Lower leg skin (tissue), 4 donors: ENCODE measurements at regions not wholly inside any gene's neighbourhood (a gene's known extent, or its start where the extent isn't known, plus 50 kb on each side); places are given as distances from the start of the nearest gene placed in this dataset.

ENCODE experiments used
- DNase-seq, 2 donors: peaks; one replicate each; pipeline ENCODE4 v3.0.0-alpha.2; 2019; ENCODE audit warnings: low spot score in 2 of 2
- H3K4me3 ChIP-seq: fragments of 200-600 bp; sonication (generic); 2 replicates; pipeline ENCODE4 v1.5.1; 2017; ENCODE audit warnings: mild to moderate bottlenecking, low read depth; ENCODE audit not compliant: poor library complexity, severe bottlenecking
- POLR2A ChIP-seq, 2 donors: fragments of 450-650 bp; IDR thresholded peaks; one replicate each; pipeline ENCODE4 v1.6.1; 2016 to 2017; ENCODE audit warnings: antibody characterized with exemption in 2 of 2, mild to moderate bottlenecking in 1 of 2, moderate library complexity in 1 of 2
- WGBS, 2 donors: methylation state at CpG; one replicate each; pipeline ENCODE4 v1.1.5; 2018; 5-methylcytosine and 5-hydroxymethylcytosine counted together
- intact Hi-C: fragments of 100-400 bp; cut with DNase I; formaldehyde crosslinking; loops from one replicate; pipeline ENCODE4 v1.15.0; 2023; ENCODE audit warnings: low total_unique reads
- TF ChIP-seq, protein P1 (sequence below), 3 donors: fragments of 450-650 bp; IDR thresholded peaks; one replicate each; pipeline ENCODE4 v1.5.1; 2016; ENCODE audit warnings: antibody characterized with exemption in 3 of 3, mild to moderate bottlenecking in 3 of 3, moderate library complexity in 2 of 3

DNA sequence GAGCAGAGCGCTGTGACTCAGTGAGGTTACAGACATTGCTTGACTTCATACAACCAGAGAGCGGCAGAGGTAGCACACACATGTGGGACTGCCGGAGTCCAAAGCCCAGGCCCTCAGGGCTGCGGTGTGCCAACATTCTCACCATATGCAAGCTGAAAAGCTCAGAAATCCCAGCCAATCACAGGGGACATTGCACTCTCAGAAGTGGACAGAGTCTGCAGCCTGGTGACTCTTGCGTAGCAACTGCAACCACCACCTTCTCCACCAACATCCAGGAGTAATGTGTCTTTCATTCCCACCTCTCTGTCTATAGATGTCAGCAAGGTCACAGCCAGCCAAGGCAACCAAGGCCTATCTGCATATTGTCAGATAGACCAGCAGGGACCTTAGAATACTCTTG lies 158.1 kb downstream of the TTC32 start:
- DNase-seq = peak in 1 of 2 donors; percentile 69
- H3K4me3 ChIP-seq = no peak overlapping the region
- TF ChIP-seq, protein P1, sequence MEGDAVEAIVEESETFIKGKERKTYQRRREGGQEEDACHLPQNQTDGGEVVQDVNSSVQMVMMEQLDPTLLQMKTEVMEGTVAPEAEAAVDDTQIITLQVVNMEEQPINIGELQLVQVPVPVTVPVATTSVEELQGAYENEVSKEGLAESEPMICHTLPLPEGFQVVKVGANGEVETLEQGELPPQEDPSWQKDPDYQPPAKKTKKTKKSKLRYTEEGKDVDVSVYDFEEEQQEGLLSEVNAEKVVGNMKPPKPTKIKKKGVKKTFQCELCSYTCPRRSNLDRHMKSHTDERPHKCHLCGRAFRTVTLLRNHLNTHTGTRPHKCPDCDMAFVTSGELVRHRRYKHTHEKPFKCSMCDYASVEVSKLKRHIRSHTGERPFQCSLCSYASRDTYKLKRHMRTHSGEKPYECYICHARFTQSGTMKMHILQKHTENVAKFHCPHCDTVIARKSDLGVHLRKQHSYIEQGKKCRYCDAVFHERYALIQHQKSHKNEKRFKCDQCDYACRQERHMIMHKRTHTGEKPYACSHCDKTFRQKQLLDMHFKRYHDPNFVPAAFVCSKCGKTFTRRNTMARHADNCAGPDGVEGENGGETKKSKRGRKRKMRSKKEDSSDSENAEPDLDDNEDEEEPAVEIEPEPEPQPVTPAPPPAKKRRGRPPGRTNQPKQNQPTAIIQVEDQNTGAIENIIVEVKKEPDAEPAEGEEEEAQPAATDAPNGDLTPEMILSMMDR (IDR thresholded peaks at IDR 0.05) = no peak
- no peak for TF ChIP-seq POLR2A (IDR thresholded peaks at IDR 0.05)
- intact Hi-C loops = no loop called here
- 94 to 96% methylated on average over 5 of the region's 5 CpGs for WGBS, 2 donors

DNA sequence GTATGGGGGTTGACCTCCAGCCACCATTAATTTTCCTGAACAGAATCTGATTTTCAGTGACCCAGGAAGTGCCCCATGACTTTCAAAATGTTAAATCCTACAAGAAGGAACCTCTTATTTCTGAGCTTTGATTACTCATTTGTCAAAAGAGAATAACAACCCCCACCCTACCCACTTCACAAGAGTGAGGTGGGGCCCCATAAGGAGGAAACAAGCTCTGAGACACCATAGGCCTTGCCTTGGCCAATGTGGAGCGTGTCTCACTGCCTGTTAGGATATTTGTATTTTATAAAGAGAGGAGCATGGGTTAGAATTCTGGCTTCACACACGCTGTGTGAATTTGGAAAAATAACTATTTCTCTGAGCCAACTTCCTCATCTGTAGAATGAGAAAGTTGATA lies 158.9 kb downstream of the TTC32 start:
- intact Hi-C loops = no loop called here
- TF ChIP-seq, protein P1 (IDR thresholded peaks at IDR 0.05) = no peak
- no peak for TF ChIP-seq POLR2A (IDR thresholded peaks at IDR 0.05)
- no peak for DNase-seq
- WGBS, 2 donors = 68 to 90% methylated on average over 2 of the region's 2 CpGs
- H3K4me3 ChIP-seq = no peak overlapping the region

DNA sequence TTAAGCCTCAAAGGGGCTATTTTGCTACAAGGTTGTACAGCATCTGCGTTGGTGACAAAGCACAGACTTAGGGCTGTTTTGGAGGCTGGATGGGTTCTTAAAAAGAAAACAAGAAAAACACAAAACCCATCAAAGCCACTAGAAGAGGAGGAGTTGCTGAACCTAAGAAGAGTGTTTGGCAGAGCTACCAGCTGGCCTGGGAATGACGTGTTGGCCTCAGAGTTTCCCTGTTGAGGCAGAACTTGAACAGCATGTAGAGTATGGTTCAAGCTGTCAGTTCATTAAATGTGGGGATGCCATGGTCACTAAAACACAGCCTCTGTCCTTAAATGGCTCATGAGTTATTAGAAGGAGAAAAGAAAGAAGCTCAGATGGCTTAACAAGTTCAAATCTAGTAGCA lies 162.5 kb downstream of the TTC32 start:
- no peak overlapping the region for H3K4me3 ChIP-seq
- TF ChIP-seq POLR2A (IDR thresholded peaks at IDR 0.05) = no peak
- TF ChIP-seq, protein P1 (IDR thresholded peaks at IDR 0.05) = no peak
- peak in 1 of 2 donors; percentile 32 for DNase-seq
- intact Hi-C loops = no loop called here
- WGBS, 2 donors = 47 to 67% methylated on average over 2 of the region's 2 CpGs

DNA sequence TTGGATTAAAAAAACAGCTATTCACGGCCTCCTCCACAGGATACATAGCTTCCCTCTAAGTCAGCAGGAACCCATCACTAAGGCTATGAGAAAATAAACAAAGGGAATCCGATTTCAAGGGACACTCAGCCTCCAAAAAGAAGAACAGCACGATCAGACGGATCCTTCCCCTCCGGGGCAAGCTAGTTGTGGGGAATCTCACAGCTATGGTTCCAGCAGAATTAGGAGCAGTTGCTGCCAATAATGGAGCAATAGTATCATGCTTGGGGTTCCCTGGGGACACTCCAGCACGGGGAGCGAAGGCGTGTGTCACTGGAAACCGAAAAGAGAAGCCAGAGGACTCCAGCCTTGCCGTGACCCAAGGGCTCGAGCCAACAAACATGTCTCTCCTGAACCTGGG lies 163.1 kb downstream of the TTC32 start:
- no peak overlapping the region for H3K4me3 ChIP-seq
- DNase-seq = peak; percentile 77 to 90
- 45 to 52% methylated on average over 11 of the region's 11 CpGs for WGBS, 2 donors
- intact Hi-C loops = no loop called here
- no peak for TF ChIP-seq POLR2A (IDR thresholded peaks at IDR 0.05)
- TF ChIP-seq, protein P1 (IDR thresholded peaks at IDR 0.05) = no peak

DNA sequence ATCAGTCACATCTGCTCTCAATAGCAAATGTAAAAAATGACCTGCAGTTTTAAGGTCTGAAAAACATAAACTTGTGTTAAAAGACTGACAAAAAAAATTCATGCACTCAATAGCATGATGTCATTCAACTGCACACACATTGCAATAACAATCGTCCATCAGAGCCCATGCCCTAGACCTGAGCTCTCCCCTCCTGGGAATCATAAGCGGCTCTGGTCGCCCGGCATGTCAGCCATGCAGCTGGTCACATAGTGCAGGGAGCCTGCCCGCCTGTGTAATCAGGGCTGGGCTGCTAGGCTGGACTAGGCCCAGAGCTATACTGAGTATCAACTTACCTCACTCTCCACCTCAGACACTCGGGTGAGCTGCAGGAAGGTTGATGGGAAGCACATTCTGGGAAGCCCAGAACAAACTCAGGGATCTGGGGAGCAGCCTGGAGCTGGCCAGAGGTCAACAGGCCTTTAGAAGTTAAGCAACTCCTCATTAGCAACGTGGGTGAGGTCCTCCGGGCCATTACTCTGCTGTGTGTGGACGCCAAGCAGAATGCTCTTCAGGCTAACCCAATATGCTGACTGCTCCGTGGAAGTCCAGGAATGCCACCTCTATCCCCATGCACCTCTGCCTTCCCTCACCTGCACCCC lies 165.5 kb downstream of the TTC32 start:
- no peak for DNase-seq
- no peak for TF ChIP-seq POLR2A (IDR thresholded peaks at IDR 0.05)
- TF ChIP-seq, protein P1 (IDR thresholded peaks at IDR 0.05) = no peak
- 61 to 77% methylated on average over 10 of the region's 10 CpGs for WGBS, 2 donors
- no peak overlapping the region for H3K4me3 ChIP-seq
- intact Hi-C loops = no loop called here

DNA sequence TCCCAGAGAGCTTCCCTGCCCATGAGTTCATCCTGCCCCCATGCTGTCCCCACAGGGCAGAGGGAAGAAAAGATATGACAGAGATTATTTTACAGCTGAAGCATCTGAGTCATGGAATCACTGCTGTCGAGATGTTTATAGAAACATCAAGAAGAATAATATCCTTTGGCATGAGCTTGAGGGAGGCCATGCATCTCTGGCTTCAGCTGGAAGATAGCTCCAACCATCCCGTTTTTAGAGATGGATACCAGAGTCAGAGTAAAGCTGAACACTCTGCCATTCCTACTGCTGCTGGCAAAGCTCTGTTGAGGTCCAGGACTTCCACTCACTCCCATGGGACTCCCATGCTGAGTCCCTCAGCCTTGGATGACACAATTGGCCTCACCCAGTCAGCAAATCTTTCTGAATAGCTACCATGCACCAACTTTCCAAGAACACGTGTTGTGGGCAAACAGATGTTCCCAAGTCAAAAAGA lies 167.8 kb downstream of the TTC32 start:
- intact Hi-C loops = loop anchor here (5.0 kb wide), 1 partner anchor 1282 kb away; no protein-coding TSS in a partner anchor
- H3K4me3 ChIP-seq = no peak overlapping the region
- DNase-seq = peak in 1 of 2 donors; percentile 62
- WGBS, 2 donors = 31 to 46% methylated on average over 3 of the region's 3 CpGs
- TF ChIP-seq POLR2A (IDR thresholded peaks at IDR 0.05) = no peak
- TF ChIP-seq, protein P1 (IDR thresholded peaks at IDR 0.05) = no peak
